ENCODE measurements at regions not wholly inside any gene's neighbourhood (a gene's known extent, or its start where the extent isn't known, plus 50 kb on each side); places are given as distances from the start of the nearest gene placed in this dataset.

- TF ChIP-seq ZNF710 (CRISPR knock-in tag; IDR thresholded peaks at IDR 0.05; ENCODE audit: borderline replicate concordance) (0 out of 2 replicates have a peak, but pooled peaks have one; percentile 19), CCAR2 (optimal IDR thresholded peaks at IDR 0.05; ENCODE audit: low read depth, low read length) (no peak), MXD1 (CRISPR knock-in tag; IDR thresholded peaks at IDR 0.05) (no peak), MAFG (CRISPR knock-in tag; IDR thresholded peaks at IDR 0.05) (no peak), FOXA3 (CRISPR knock-in tag; IDR thresholded peaks at IDR 0.05) (no peak), SOX13 (IDR thresholded peaks at IDR 0.05) (no peak), SOX13 (CRISPR knock-in tag; conservative IDR thresholded peaks at IDR 0.05 in 1 of 2, IDR thresholded peaks at IDR 0.05 in 1 of 2) (peak in 1 of 2 experiments; percentile 68; a peak in 2 of 4 replicates), ZNF232 (CRISPR knock-in tag; IDR thresholded peaks at IDR 0.05; ENCODE audit: borderline replicate concordance) (no peak), ZNF841 (CRISPR knock-in tag; IDR thresholded peaks at IDR 0.05; ENCODE audit: borderline replicate concordance) (no peak), POGK (CRISPR knock-in tag; conservative IDR thresholded peaks at IDR 0.05) (no peak), NR0B2 (CRISPR knock-in tag; IDR thresholded peaks at IDR 0.05) (no peak), TBX2 (CRISPR knock-in tag; IDR thresholded peaks at IDR 0.05; ENCODE audit: borderline replicate concordance) (peak; percentile 63; the same call in 1 of the 2 replicates), ZSCAN12 (CRISPR knock-in tag; IDR thresholded peaks at IDR 0.05) (no peak), MAFK (conservative IDR thresholded peaks at IDR 0.05 in 1 of 2, IDR thresholded peaks at IDR 0.05 in 1 of 2; ENCODE audit: low read length in 2 of 2) (no peak), ZMYM2 (CRISPR knock-in tag; IDR thresholded peaks at IDR 0.05) (no peak), ETS1 (CRISPR knock-in tag; IDR thresholded peaks at IDR 0.05) (no peak), ZNF7 (CRISPR knock-in tag; IDR thresholded peaks at IDR 0.05) (no peak), ELF4 (CRISPR knock-in tag; IDR thresholded peaks at IDR 0.05; ENCODE audit: borderline replicate concordance) (no peak), ZNF281 (CRISPR knock-in tag; IDR thresholded peaks at IDR 0.05; ENCODE audit: borderline replicate concordance) (peak; percentile 8; the same call in 1 of the 2 replicates), HOXD1 (CRISPR knock-in tag; IDR thresholded peaks at IDR 0.05) (no peak), MED13 (CRISPR knock-in tag; IDR thresholded peaks at IDR 0.05) (no peak)
Measured at GRCh38 chr1:43069461-43070050, 102.5 kb downstream of the EBNA1BP2 start (continued).

Measured in HepG2 (cell line).